GM12878 (cell line): ENCODE measurements at regions not wholly inside any gene's neighbourhood (a gene's known extent, or its start where the extent isn't known, plus 50 kb on each side); places are given as distances from the start of the nearest gene placed in this dataset.

Source experiments
- CBFB ChIP-seq: IDR thresholded peaks from 2 replicates; pipeline ENCODE4 v1.6.1; 2016; ENCODE audit warnings: antibody characterized with exemption, low read depth
- CTCF ChIP-seq, 3 experiments: IDR thresholded peaks in 2 of 3; conservative IDR thresholded peaks in 1 of 3; 2 replicates each; pipeline ENCODE4 v1.5.1; 2011; ENCODE audit warnings: low read depth in 3 of 3, low read length in 3 of 3, mild to moderate bottlenecking in 3 of 3, control low read depth in 2 of 3, moderate library complexity in 2 of 3, inconsistent platforms in 1 of 3, mixed read lengths in 1 of 3; ENCODE audit not compliant: control insufficient read depth in 2 of 3, insufficient read depth in 1 of 3; ENCODE audit errors: extremely low read depth in 1 of 3
- EP300 ChIP-seq, 2 experiments: fragments of 150-350 bp in 1 of 2; IDR thresholded peaks; 2 replicates each; pipeline ENCODE4 v1.6.1; 2011 to 2012; ENCODE audit warnings: low read depth in 2 of 2, low read length in 2 of 2, borderline replicate concordance in 1 of 2, improper control_type of control experiment in 1 of 2, inconsistent platforms in 1 of 2; ENCODE audit not compliant: control insufficient read depth in 1 of 2
- HDAC2 ChIP-seq: fragments of 200-600 bp; sonication (generic); IDR thresholded peaks from 2 replicates; pipeline ENCODE4 v1.6.1; 2017
- POLR2AphosphoS5 ChIP-seq: IDR thresholded peaks from 2 replicates; pipeline ENCODE4 v1.6.1; 2011; ENCODE audit warnings: mild to moderate bottlenecking, low read length, inconsistent platforms

DNA sequence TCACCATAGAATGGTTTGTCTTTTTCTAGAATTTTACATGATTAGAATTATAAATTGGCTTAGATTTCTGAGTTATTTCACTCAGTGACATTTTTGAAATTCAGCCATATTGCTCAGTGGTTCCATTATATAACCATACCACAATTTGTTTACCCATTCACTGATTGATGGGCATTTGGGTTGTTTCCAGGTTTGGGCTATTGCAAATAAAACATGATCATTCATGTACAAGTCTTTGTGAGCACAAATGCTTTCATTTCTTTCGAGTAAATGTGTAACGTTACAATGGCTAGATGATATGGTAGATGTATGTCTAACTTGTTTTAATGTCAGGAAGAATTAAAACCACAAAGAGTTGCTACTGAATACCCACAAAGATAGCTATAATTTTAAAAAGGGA is 279.9 kb upstream of the TARS1 start:
- TF ChIP-seq CBFB (no peak), POLR2AphosphoS5 (no peak), EP300 (IDR thresholded peaks at IDR 0.05; ENCODE audit: borderline replicate concordance in 1 of 2, control insufficient read depth in 1 of 2, low read depth in 2 of 2, low read length in 2 of 2) (no peak), HDAC2 (no peak), CTCF (IDR thresholded peaks at IDR 0.05 in 2 of 3, conservative IDR thresholded peaks at IDR 0.05 in 1 of 3; ENCODE audit: control insufficient read depth in 2 of 3, extremely low read depth in 1 of 3, insufficient read depth in 1 of 3, low read depth in 3 of 3, low read length in 3 of 3) (no peak)
